ENCODE measurements at regions not wholly inside any gene's neighbourhood (a gene's known extent, or its start where the extent isn't known, plus 50 kb on each side); places are given as distances from the start of the nearest gene placed in this dataset.
"Not testable (repeated sequence)": the region's sequence is repeated elsewhere in the genome, so short reads cannot be mapped to it uniquely, and the experiment has no call there.

- intact Hi-C loops (cut with micrococcal nuclease; ENCODE audit: unreplicated experiment); H3K9me3 ChIP-seq (ENCODE audit: control insufficient read depth, insufficient read depth, low read depth, low read length); H3K4me1 ChIP-seq (ENCODE audit: control insufficient read depth, insufficient read depth, low read length); H3K36me3 ChIP-seq (ENCODE audit: control insufficient read depth, insufficient read depth, low read length); POLR2A ChIA-PET; H3K4me3 ChIP-seq (ENCODE audit: low read depth in 2 of 2, low read length in 2 of 2); in situ Hi-C loops (cut with HindIII; ENCODE audit: low pct_unique_long_range_greater_than_20kb, low sequenced_read_pairs); BruUV-seq (replicated peaks); H3K27me3 ChIP-seq (ENCODE audit: control insufficient read depth, insufficient read depth, low read length); H3K27ac ChIP-seq (ENCODE audit: low read length); DNase-seq (ENCODE audit: low read depth, low spot score); CTCF ChIA-PET; ATAC-seq: not testable (repeated sequence)
Observed at GRCh38 chr13:53452263-53452808, 423.7 kb downstream of the OLFM4 start.

- no peak for DNase-seq (ENCODE audit: low read depth, low spot score)
- in situ Hi-C loops (cut with HindIII; ENCODE audit: low pct_unique_long_range_greater_than_20kb, low sequenced_read_pairs) = no loop called here
- no TSS peak for BruUV-seq (replicated peaks)
Observed at GRCh38 chr13:53460796-53461195, 432.2 kb downstream of the OLFM4 start.

More at GRCh38 chr13:53460796-53461195, 432.2 kb downstream of the OLFM4 start:
- no peak for ATAC-seq
- intact Hi-C loops (cut with micrococcal nuclease; ENCODE audit: unreplicated experiment) = loop anchor here (5.0 kb wide), 1 partner anchor 182 kb away; no protein-coding TSS in a partner anchor
- Histone ChIP-seq H3K36me3 (ENCODE audit: control insufficient read depth, insufficient read depth, low read length) (no peaks in the 10 kb centered on the region), H3K9me3 (ENCODE audit: control insufficient read depth, insufficient read depth, low read depth, low read length) (no peaks in the 10 kb centered on the region), H3K4me3 (ENCODE audit: low read depth in 2 of 2, low read length in 2 of 2) (no peak overlapping the region), H3K27ac (ENCODE audit: low read length) (no peak overlapping the region), H3K4me1 (ENCODE audit: control insufficient read depth, insufficient read depth, low read length) (no peaks in the 10 kb centered on the region), H3K27me3 (ENCODE audit: control insufficient read depth, insufficient read depth, low read length) (no peaks in the 10 kb centered on the region)
- no peak for TF ChIP-seq POLR2AphosphoS5 (IDR thresholded peaks at IDR 0.05; ENCODE audit: low read depth, low read length)
- no peak for TF ChIP-seq TCF7L2 (IDR thresholded peaks at IDR 0.05; ENCODE audit: low read depth, low read length)
- no peak for TF ChIP-seq CTCF (IDR thresholded peaks at IDR 0.05)
- no peak for TF ChIP-seq REST (IDR thresholded peaks at IDR 0.05; ENCODE audit: insufficient read depth in 1 of 2, low read depth in 2 of 2, low read length in 1 of 2)
- TF ChIP-seq SIN3A (IDR thresholded peaks at IDR 0.05; ENCODE audit: borderline replicate concordance, insufficient read depth, low read depth, low read length) = no peak
- POLR2A ChIA-PET = no interaction called here
- CTCF ChIA-PET = no interaction called here

All from Panc1 (cell line).